ENCODE measurements at regions not wholly inside any gene's neighbourhood (a gene's known extent, or its start where the extent isn't known, plus 50 kb on each side); places are given as distances from the start of the nearest gene placed in this dataset.
"Not testable (repeated sequence)": the region's sequence is repeated elsewhere in the genome, so short reads cannot be mapped to it uniquely, and the experiment has no call there.

GRCh38 chr20:30405061-30405460 is 852.4 kb upstream of the DEFB115 start:
- H3K27ac Mint-ChIP-seq, H3K4me3 Mint-ChIP-seq, DNase-seq, H3K4me1 Mint-ChIP-seq, H3K27me3 Mint-ChIP-seq: not testable (repeated sequence)
- Mint-ChIP-seq H3K9me3 (peaks cover 34% of the 10 kb centered on the region), H3K36me3 (peaks cover 43% of the 10 kb centered on the region)

DNA sequence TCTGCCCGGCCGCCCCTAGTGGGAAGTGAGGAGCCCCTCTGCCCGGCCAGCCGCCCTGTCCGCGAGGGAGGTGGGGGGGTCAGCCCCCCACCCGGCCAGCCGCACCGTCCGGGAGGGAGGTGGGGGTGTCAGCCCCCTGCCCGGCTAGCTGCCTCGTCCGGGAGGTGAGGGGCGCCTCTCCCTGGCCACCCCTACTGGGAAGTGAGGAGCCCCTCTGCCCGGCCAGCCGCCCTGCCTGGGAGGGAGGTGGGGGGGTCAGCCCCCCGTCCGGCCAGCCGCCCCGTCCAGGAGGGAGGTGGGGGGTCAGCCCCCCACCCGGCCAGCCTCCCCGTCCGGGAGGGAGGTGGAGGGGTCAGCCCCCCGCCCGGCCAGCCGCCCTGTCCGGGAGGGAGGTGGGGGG is 851.9 kb upstream of the DEFB115 start:
- not testable (repeated sequence) for H3K27ac Mint-ChIP-seq, H3K4me3 Mint-ChIP-seq, H3K27me3 Mint-ChIP-seq, DNase-seq, H3K4me1 Mint-ChIP-seq
- Mint-ChIP-seq H3K9me3 (peaks cover 36% of the 10 kb centered on the region), H3K36me3 (peaks cover 38% of the 10 kb centered on the region)

DNA sequence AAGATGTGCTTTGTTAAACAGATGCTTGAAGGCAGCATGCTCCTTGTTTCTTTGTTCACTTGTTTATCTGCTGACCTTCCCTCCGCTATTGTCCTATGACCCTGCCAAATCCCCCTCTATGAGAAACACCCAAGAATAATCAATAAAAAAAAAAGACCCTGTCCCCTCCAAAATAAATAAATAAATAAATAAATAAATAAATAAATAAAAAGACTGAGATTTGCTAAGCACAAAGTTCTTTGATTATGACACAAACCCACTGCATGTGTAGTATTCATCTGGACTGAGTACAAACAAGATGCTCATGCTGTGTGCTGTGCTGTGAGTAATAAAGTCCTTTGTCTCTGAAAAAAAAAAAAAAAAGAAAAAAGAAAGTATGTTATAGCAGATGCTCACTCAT is 851.1 kb upstream of the DEFB115 start:
- peaks cover 34% of the 10 kb centered on the region for H3K36me3 Mint-ChIP-seq
- peaks cover 36% of the 10 kb centered on the region for H3K9me3 Mint-ChIP-seq
- not testable (repeated sequence) for H3K4me1 Mint-ChIP-seq, H3K27ac Mint-ChIP-seq, H3K27me3 Mint-ChIP-seq, DNase-seq, H3K4me3 Mint-ChIP-seq

DNA sequence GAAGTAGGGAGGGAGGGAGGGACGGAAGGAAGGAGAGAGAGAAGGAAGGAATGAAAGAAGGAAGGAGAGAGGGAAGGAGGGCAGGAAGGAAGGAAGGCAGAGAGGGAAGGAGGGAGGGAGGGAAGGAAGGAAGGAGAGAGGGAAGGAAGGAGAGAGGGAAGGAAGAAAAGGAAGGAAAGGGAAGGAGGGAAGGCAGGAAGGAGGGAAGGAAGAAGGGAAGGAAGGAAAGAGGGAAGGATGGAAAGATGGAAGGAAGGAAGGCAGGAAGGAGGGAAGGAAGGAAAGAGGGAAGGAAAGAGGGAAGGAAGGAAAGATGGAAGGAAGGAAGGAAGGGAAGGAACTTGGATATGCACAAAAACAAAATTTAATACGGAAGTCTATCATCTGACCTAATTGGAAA is 844.5 kb upstream of the DEFB115 start:
- Mint-ChIP-seq H3K4me1 (no peaks in the 10 kb centered on the region), H3K9me3 (peaks cover 28% of the 10 kb centered on the region), H3K27me3 (no peaks in the 10 kb centered on the region), H3K36me3 (peaks cover 10% of the 10 kb centered on the region), H3K27ac (no peak overlapping the region), H3K4me3 (no peak overlapping the region)
- no peak for DNase-seq

- not testable (repeated sequence) for H3K27ac Mint-ChIP-seq, H3K36me3 Mint-ChIP-seq, DNase-seq, H3K4me1 Mint-ChIP-seq, H3K4me3 Mint-ChIP-seq, H3K27me3 Mint-ChIP-seq, H3K9me3 Mint-ChIP-seq
Observed at GRCh38 chr20:30417387-30417786, 840.1 kb upstream of the DEFB115 start.

GRCh38 chr20:30418378-30418777 is 839.1 kb upstream of the DEFB115 start:
- H3K9me3 Mint-ChIP-seq, DNase-seq, H3K27ac Mint-ChIP-seq, H3K27me3 Mint-ChIP-seq, H3K4me1 Mint-ChIP-seq, H3K36me3 Mint-ChIP-seq, H3K4me3 Mint-ChIP-seq: not testable (repeated sequence)

DNA sequence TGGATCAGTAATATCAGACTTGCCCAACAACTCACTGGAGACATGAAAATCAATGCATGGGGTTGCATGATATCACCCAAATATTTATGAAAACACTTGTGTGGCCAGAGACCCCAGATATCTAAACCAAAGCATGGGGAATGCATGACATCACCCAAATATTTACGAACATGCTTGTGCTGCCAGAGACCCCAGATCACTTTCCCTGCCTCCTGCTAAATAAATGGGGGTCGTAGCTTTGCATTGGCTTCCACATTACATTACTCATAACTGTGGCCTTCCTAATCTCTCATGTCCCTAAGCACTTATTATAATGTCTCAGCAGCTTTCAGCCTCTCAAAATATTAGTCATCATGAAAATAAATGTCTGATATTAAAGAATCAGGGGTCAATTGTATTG is 838.0 kb upstream of the DEFB115 start:
- H3K27me3 Mint-ChIP-seq: no peaks in the 10 kb centered on the region

GRCh38 chr20:30419871-30420420 is 837.5 kb upstream of the DEFB115 start:
- not testable (repeated sequence) for H3K9me3 Mint-ChIP-seq, DNase-seq, H3K27me3 Mint-ChIP-seq, H3K27ac Mint-ChIP-seq, H3K4me1 Mint-ChIP-seq, H3K4me3 Mint-ChIP-seq, H3K36me3 Mint-ChIP-seq

More for the DNA sequence above, 838.0 kb upstream of the DEFB115 start:
- Mint-ChIP-seq H3K4me1 (no peaks in the 10 kb centered on the region), H3K9me3 (peaks cover 7% of the 10 kb centered on the region), H3K4me3 (no peak overlapping the region), H3K27ac (no peak overlapping the region), H3K36me3 (peaks cover 9% of the 10 kb centered on the region)
- DNase-seq: no peak
